Activated CD4-positive, alpha-beta T cell treated with anti-CD3 and anti-CD28 coated beads, Interleukin-2, Interleukin-6, amounts not matched to agents 100 ng/mL and 50 ng/mL, durations not matched to agents 16 hours and 8 hours (primary cell): ENCODE measurements at regions not wholly inside any gene's neighbourhood (a gene's known extent, or its start where the extent isn't known, plus 50 kb on each side); places are given as distances from the start of the nearest gene placed in this dataset.
"Not testable (repeated sequence)": the region's sequence is repeated elsewhere in the genome, so short reads cannot be mapped to it uniquely, and the experiment has no call there.

Experiments
- DNase-seq: peaks from one replicate; pipeline ENCODE4 v3.0.0-alpha.2; 2020

DNA sequence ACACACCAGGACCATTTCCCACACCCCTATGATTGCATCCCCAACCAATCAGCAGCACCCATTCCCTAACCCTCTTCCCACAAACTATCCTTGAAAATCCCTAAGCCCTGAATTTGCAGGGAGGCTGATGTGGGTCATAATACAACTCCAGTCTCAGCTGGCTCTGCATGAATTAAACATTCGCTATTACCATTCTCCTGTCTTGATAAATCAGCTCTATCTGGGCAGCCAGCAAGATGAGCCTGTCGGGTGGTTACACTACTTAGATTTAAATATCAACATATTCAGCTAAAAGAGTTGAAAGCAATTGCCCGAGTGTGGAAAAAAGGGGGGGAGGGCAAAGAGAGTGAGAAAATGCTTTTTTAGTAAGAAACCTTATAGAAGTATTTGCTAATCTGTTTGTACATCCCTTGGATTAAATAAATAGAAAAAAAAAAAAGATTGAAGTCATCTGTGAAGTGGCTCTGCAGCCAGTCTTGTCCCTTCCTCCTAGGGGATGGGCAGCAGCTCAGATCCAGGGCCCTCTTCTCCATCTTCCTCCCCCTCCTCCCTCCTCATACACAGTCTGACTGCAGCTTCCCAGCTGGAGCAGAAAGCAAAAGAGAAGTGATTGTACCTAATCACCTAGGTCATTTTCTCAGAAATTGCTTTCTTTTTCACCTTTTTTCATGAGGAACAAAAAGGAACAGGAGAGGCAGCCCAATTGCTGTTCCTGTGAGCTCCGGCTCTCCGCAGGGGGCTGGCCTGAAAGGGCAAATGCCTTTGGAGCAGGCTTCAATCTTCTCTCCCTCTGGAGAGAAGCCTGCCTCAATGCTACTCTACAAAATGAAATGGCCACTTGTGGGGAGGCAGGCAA lies 356.6 kb upstream of the SULF2 start:
- DNase-seq: no peak

DNA sequence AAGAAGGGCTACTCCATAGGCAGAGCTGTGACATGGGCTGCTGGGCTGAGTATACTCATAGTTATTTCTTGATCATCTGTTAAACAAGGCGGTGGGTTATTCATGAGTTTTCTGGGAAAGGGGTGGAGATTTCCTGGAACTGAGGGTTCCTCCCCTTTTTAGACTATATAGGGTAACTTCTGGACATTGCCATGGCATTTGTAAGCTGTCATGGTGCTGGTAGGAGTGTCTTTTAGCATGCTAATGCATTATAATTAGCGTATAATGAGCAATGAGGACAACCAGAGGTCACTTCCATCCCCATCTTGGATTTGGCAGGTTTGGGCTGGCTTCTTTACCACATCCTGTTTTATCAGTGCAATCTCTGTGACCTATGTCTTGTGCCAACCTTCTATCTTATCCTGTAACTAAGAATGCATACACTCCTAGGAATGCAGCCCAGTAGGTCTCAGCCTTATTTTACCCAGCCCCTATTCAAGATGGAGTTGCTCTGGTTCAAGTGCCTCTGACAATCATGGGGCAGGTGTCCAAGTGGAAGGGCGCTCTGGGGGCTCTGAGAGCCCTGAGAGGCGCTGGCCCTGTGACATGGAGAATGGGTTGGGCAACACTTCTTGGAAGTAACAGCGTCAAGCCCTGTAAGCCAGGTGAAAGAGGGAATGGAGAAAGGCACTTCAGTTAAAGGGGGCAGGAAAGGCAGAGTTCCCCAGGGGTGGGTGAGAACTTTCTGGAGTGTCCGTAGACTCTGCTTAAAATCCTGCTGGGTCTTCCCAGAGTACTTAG lies 354.2 kb upstream of the SULF2 start:
- no peak for DNase-seq

DNA sequence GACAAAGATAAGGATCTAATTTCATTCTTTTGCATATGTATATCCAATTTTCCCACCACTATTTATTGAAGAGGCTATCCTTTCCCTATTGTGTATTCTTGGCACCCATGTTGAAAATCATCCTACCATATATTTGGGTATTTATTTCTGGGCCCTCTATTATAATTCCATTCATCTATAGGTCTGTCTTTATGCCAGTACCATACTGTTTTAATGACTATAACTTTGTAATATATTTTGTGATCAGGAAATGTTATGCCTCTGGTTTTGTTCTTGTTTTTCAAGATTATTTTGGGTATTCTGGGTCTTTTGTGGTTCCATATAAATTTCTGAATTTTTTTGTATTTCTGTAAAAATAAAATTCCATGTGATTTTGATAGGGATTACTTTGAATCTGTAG lies 347.6 kb upstream of the SULF2 start:
- DNase-seq: no peak

DNA sequence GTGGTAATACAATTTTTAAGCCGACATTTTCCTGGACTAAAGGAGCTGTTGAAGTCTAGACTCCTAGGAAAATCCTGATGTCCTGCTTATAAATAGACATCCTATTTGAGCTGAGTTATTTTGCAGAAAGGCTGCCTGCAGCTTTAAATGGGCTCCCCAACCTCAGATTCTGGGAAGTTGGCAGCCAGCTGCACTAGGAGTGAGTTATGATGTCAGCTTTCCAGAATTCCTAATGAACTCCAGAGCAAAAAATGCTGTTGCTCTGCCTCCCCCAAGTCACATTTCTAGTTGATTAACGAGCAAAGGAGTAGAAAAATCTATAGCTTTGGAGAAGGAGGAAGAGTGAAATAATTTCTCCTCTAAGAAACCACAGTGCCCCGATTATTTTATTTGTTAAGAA lies 346.3 kb upstream of the SULF2 start:
- no peak for DNase-seq

DNA sequence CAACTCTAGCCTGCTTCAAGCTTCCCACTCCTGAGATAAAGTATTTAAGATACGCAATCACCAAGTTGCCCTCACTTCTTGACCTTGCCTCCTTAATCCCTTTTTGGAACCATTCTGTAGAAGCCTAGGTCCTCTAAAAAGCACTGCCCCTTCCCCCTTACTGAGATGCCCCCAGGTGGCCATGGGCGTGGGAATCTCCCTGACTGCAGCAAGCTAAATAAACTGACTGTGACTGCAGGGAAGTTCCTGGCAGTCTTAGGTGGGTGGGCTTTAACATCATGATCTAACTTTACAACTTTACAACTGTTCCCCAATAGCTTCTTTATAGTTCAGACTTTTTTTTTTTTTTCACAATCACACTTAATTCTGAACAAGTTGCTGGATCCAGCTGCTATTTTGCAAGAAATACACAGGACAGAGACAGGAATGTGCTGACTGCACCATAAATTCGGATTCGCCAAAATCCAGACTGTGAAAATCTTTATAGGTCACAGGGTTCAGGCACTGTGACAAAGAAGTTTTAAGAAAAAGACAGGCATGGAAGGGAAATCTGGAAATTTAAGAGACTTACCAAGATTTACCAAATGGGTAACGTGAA lies 344.2 kb upstream of the SULF2 start:
- DNase-seq: no peak

DNA sequence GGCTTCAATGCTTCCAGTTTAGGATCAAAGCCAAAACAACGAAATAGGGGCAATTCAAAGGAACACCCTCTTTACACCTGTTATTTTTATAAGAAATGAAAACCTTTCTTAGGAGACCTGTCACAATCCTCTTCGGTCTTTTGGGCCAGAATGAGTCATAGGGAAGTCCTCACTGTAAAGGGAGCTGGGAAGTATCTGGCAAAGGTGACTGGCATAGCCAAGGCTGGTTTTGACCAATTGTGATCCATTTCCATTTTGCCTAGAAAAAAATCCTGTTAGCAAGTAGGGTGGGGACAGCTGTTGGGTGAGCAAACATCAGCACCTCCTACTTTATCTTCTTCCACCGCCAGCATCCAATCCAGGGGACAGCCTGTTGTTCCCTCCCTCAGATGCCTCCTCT lies 343.2 kb upstream of the SULF2 start:
- no peak for DNase-seq

DNA sequence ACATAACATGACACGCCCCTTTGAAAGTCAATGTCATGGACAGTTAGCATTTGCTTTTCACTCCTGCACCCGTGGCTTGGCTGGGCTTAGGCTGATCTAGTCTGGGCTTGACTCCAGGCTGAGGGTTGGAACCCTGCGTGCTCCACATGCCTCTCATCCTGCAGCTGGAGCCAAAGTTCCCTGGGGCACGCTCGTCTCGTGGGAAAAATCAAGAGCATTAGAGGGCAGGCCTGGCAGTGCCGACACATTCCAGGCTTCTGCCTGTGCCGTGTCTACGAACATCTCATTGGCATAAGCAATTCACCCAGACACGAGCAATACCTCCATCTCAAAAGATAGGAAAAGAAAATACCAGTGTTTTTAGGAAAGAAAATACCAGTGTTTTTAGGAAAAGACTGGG lies 342.7 kb upstream of the SULF2 start:
- not testable (repeated sequence) for DNase-seq

DNA sequence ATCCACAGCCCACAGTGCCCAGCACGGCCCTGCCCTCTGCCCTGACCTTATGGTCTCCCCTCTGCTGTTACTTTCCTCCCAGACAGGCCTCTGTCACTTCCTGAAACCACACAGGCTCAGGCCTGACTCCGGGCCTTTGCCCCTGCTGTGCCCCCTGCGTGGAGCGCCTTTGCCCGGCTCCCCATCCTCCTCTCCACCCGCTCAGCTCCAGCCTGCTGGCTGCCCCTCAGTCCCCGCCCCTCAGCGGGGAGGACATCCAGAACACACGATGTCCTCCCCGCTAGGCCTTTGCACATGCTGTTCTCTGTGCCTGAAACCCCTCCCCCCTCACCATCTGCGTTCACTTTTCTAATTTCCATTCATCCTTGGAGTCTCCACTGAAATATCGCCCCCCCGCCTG lies 341.9 kb upstream of the SULF2 start:
- DNase-seq: not testable (repeated sequence)

DNA sequence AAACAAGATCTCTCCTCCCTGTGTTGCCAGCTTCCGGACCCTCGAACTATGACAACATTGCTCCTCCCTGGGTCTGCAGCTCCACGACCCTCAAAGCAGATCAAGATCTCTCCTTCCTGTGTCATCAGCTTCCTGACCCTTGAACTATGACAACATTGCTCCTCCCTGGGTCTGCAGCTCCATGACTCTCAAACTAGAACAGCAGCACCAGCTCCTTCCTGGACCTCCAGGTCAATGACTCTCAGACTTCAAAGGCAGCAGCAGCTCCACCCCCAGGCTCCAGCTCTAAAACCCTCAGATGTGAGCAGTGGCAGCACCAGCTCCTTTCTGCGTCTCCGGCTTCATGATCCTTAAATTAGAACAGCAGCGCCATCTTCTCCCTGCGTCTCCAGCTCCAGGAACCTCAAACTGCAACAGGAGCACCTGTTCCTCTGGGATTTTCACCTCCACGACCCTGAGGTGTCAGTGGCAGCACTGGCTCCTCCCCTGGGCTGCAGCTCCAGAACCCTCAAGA lies 341.0 kb upstream of the SULF2 start:
- no peak for DNase-seq

DNA sequence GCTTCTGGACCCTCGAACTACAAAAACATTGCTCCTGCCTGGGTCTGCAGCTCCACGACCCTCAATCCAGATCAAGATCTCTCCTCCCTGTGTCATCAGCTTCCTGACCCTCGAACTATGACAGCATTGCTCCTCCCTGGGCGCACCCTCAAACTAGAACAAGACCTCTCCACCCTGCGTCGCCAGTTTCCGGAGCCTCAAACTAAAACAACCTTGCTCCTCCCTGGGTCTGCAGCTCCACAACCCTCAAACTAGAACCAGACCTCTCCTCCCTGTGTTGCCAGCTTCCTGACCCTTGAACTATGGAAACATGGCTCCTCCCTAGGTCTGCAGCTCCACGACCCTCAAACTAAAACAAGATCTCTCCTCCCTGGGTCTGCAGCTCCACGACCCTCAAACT lies 339.7 kb upstream of the SULF2 start:
- no peak for DNase-seq

DNA sequence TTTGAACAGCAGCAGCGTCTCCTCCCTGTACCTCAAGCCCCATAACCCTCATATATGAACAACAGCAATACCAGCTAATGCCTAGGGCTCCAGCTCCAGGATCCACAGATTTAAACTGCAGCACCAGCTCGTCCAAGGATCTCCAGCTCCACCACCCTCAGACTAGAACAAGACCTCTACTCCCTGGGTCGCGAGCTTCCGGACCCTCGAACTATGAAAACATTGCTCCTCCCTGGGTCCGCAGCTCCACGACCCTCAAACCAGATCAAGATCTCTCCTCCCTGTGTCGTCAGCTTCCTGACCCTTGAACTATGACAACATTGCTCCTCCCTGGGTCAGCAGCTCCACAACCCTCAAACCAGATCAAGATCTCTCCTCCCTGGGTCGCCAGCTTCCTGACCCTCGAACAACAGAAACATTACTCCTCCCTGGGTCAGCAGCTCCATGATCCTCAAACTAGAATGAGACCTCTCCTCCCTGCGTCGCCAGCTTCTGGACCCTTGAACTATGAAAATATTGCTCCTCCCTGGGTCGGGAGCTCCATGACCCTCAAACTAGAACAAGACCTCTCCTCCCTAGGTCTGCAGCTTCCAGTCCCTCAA lies 339.0 kb upstream of the SULF2 start:
- DNase-seq: no peak

DNA sequence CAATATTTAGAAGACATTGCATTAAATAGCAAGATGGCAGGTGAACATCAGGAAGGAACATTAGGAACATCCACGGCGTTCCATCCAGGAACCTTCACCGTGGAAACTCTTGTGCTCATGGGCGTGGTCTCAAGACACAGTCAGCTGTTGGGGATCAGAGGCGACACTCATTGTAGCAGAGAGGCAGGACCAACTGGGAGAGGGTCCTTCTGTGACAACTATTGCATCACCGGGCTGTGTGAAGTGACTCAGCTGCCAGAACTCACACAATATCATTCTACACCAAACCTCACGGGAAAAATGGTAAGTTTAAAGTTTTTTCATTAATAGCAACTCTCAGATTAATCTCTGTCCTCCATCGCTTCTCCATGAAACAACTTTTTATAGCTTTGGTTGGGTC lies 334.8 kb upstream of the SULF2 start:
- no peak for DNase-seq

DNA sequence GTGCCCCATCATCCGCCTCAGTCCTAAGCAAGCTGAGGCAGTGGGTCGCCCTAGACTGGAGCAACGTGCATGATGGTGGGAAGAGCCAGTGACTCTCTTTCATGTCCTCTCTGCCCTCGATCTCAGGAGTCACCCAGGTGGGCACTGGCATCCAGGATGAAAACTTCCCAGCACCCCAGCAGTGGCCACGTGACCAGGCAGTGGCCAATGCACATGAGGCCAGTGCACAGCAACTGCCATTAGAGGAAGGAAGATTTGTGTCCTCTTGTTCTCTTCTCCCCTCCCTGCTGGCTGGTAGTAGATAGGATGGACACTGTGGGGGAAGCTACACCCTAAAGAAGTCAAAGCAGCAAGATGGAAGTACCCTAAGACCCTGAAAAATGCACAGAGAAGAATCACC lies 334.1 kb upstream of the SULF2 start:
- DNase-seq: not testable (repeated sequence)

DNA sequence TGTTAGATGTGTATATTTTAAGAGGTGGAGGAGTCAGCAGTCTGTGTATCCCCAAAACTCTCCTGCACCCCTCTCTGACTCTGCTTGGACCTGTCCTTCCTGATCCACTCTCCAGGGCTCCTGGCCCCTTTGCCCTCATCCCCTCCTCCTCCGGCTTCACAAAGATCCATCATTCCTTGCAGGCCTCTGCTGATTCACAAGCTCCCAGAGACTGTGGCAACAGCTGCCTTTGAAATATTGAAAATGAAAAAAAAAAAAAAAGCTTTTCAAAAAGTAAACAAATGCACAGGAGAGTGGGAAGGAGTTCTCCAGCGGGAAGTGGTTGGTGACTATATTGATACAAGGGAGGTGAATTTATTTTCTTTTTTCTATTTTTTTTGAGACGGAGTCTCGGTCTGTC lies 330.2 kb upstream of the SULF2 start:
- no peak for DNase-seq

DNA sequence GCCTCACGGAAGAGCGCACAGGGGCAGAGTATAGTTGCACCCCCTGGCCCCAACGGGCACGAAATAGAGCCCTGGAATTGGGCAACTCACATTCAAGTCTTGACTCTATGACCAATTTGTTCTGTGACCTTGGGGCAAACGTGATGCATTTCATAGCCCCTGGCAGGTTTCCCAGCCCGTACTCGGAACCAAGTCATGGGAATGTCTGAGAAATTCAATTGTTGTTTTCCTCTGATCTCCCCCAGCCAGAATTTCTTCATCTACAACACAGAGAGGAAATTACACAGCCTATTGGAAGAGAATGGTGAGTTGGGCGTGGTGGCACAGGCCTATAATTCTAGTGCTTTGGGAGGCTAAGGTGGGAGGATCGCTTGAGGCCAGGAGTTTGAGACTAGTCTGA lies 322.3 kb upstream of the SULF2 start:
- DNase-seq: no peak

DNA sequence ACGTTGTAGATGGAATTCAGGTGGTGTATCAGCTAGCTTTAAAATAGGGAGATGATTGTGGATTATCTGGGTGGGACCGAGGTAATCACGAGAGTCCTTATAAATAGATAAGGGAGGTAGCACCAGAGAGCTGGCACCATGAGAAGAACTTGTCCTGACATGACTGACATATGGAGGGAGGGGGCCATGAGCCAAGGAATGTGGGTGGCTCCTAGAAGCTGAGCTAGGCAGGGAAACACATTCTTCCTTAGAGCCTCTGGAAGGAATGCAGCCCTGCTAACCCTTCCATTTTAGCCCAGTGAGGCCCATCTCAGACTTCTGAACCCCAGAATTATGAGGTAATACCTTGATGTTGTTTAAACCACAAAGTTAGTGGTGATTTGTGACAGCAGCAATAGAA lies 321.1 kb upstream of the SULF2 start:
- no peak for DNase-seq

DNA sequence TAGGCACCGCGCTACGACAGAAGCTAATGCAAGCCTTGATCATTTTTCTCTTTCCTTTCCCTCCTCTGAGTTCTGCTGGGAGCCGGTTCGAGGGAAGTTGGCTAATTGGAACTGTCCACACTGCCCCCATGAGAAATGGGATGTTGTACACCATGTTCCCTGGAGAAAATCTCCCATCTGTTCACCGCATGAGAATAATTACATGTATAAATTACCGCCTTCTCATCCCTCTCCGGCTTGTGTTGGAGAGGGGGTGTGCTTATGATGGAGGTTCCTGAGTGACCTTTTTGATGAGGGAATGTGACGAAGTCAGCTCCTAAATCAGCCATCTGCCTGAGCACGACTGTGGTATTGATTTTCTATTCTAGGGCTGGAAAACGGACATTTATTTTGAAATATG lies 320.2 kb upstream of the SULF2 start:
- DNase-seq: no peak

DNA sequence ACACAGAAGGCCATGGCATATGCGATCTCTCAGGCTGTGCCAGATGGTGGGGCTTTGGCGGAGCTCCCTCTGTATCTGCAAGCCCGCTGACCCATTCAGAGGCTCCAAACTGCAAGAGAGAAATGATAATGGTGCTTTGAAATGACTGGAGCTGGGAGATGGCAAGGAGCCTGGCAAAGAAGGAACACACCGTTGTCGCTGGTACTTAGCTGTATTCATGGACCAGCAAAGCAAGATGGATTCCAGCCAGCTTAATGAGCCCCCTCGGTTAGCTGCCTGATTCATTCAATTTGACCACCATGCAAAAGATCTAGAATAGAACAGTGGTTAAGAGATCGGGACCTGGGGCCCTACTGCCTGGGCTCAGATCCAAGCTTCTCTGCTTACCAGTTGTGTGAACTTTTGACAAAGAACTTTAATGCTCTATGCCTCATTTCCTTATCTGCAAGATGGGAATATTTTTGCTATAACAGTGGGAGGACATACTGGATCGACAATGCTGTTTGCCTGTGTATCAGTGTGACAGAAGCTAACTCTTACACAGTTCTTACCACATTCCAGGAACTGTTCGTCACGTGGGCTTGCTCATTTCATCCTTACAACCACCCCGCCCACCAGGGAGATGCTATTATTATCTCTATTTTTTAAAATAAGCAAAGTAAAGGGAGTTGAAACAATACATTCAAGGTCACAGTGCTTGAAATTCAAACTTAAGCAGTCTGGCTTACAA lies 317.8 kb upstream of the SULF2 start:
- no peak for DNase-seq

DNA sequence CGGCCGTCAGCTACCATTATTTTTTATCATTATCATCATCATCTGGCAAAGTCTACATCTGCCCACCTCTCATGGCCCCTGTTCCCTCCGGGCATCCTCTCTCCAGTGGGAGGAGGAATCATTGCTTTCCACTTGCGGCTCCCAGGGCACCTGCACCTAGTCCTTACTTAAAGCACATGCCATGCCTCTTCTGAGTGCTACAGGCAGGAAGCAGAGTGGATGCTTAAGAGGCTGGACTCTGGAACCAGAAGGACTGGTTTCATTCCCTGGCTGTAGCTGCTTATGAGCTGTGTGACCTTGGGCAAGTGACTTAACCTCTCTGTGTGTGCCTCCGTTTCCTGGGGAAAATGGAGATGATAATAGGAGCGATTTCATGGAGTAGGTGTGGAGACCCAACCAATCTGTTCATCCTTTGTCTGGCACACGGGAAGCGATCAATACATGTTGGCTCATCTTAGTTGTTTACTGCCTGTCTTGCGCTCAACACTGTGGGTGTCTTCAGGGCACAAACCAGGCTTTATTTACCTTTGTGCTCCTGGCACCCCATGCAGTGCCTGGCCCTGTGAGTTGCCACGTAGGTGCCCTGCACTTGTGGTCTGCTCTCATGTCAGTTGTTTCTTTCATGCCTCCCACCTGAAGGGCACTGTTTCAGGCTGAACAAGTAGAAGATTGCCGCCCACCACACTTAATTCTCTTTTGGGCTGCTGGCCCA lies 317.0 kb upstream of the SULF2 start:
- DNase-seq: no peak

DNA sequence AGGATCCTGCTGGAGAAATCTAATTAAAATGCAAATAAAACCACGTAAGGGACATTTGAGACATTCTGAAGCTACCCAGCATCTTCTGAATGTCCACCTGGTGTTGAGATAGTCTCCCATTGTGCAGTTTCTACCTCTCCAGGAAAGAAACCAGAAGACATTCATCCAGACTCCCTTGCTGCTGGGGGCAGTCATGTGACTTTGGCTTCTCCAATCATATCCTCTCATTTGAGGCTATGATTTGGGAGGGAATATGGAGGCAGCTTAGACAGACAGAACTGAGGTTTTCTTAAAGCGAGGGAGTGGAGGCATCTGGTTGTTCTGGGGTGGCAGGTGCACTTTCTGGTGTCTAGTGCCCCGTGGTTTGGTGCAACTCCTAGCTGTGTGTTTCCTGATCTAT lies 315.2 kb upstream of the SULF2 start:
- no peak for DNase-seq

DNA sequence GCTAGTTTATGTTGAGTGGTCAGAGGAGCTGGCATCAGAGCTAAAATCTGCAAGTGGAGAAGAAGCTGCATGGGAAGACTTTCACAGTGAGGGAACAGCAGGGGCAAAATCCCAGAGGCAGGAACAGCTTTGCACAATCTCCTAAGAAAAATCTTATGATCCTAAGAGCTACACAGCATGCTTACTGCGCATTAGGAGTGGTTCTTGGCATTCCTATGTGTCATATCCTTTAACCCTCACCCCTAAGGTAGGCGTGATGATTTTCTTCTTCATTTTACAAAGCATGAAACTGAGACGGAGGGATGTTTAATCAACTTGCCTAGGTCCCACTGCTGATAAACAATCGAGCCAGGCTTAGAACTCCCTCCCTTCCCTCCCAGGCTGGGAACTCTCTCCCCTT lies 313.6 kb upstream of the SULF2 start:
- no peak for DNase-seq

DNA sequence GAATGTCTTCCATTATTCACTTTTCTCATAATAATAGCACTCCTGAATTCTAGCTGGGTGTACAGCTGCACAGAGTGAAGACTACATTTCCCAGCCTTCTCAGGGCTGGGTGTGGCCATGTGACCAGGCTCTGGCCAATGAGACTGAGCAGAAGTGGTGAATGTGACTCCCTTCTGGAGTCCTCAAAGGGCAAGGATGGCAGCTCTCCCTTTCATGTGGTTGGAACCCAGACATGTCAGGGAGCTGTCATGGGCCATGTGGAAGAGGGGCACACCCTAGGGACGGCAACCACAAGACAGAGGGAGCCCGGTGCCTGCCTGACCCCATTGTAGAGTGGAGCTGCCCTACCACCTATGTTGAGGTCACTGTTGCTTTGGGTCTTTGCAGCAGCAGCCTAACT lies 312.8 kb upstream of the SULF2 start:
- no peak for DNase-seq
